Osteoblast (primary cell): ENCODE measurements at regions not wholly inside any gene's neighbourhood (a gene's known extent, or its start where the extent isn't known, plus 50 kb on each side); places are given as distances from the start of the nearest gene placed in this dataset.

Experiments
- DNase-seq: peaks from one replicate; pipeline ENCODE4 v3.0.0; 2011; ENCODE audit warnings: low spot score, mixed read lengths; ENCODE audit not compliant: insufficient read length; ENCODE audit errors: missing footprints
- H2AFZ ChIP-seq: 2 replicates; pipeline ENCODE4 v1.6.0; 2011; ENCODE audit warnings: mild to moderate bottlenecking, low read length
- H3K27ac ChIP-seq: 2 replicates; pipeline ENCODE4 v1.5.1; 2011; ENCODE audit warnings: mild to moderate bottlenecking, low read depth, low read length, moderate library complexity
- H3K27me3 ChIP-seq: 2 replicates; pipeline ENCODE4 v1.6.0; 2012; ENCODE audit warnings: mild to moderate bottlenecking, control low read depth, inconsistent platforms, low read length, moderate library complexity; ENCODE audit not compliant: insufficient read depth
- H3K36me3 ChIP-seq: 2 replicates; pipeline ENCODE4 v1.5.1; 2011; ENCODE audit warnings: mild to moderate bottlenecking, low read length, control low read depth, moderate library complexity; ENCODE audit not compliant: insufficient read depth
- H3K4me1 ChIP-seq: 2 replicates; pipeline ENCODE4 v1.5.1; 2011; ENCODE audit warnings: mild to moderate bottlenecking, low read length, control low read depth, moderate library complexity; ENCODE audit not compliant: insufficient read depth
- H3K4me2 ChIP-seq: 2 replicates; pipeline ENCODE4 v1.6.0; 2011; ENCODE audit warnings: mild to moderate bottlenecking, low read length; ENCODE audit not compliant: insufficient read depth
- H3K4me3 ChIP-seq: fragments of 200-600 bp; sonication (generic); 3 replicates; pipeline ENCODE4 v1.5.1; 2012; ENCODE audit warnings: mild to moderate bottlenecking, low read length, inconsistent platforms; ENCODE audit not compliant: insufficient read depth
- H3K79me2 ChIP-seq: 2 replicates; pipeline ENCODE4 v1.6.0; 2012; ENCODE audit warnings: mild to moderate bottlenecking, low read length, control low read depth, inconsistent platforms; ENCODE audit not compliant: insufficient read depth
- H3K9me3 ChIP-seq: 2 replicates; pipeline ENCODE4 v1.5.1; 2011; ENCODE audit warnings: low read depth, low read length, control low read depth
- H4K20me1 ChIP-seq: 2 replicates; pipeline ENCODE4 v1.6.0; 2012; ENCODE audit warnings: mild to moderate bottlenecking, low read length, control low read depth; ENCODE audit not compliant: insufficient read depth
- TF ChIP-seq, protein P1 (sequence below): IDR thresholded peaks from 2 replicates; pipeline ENCODE4 v1.5.1; 2011; ENCODE audit warnings: mild to moderate bottlenecking, low read depth, low read length, moderate library complexity; ENCODE audit errors: extremely low read depth

DNA sequence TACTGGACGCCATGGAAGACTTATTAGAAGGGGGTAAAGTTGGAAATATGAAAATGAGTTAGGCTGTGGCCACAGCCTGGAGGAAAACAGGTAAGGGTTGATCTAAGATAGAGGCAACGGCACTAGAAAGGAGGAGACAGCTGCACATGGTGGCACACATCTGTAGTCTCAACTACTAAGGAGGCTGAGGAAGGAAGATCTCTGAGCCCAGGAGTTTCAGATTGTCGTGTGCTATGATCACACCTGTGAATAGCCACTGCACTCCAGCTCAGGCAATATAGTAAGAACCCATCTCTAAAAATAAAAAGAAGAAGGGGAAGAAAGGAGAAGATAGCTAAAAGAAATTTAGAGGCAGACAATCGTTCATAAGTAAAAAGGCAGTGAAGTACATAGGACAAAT lies 87.8 kb upstream of the SORBS2 start:
- TF ChIP-seq, protein P1, sequence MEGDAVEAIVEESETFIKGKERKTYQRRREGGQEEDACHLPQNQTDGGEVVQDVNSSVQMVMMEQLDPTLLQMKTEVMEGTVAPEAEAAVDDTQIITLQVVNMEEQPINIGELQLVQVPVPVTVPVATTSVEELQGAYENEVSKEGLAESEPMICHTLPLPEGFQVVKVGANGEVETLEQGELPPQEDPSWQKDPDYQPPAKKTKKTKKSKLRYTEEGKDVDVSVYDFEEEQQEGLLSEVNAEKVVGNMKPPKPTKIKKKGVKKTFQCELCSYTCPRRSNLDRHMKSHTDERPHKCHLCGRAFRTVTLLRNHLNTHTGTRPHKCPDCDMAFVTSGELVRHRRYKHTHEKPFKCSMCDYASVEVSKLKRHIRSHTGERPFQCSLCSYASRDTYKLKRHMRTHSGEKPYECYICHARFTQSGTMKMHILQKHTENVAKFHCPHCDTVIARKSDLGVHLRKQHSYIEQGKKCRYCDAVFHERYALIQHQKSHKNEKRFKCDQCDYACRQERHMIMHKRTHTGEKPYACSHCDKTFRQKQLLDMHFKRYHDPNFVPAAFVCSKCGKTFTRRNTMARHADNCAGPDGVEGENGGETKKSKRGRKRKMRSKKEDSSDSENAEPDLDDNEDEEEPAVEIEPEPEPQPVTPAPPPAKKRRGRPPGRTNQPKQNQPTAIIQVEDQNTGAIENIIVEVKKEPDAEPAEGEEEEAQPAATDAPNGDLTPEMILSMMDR = no peak
- Histone ChIP-seq H3K36me3 (no peaks in the 10 kb centered on the region), H3K79me2 (no peaks in the 10 kb centered on the region), H3K27ac (no peak overlapping the region), H4K20me1 (no peaks in the 10 kb centered on the region), H2AFZ (no peak overlapping the region), H3K4me1 (peaks cover 10% of the 10 kb centered on the region), H3K4me3 (no peak overlapping the region), H3K9me3 (no peaks in the 10 kb centered on the region), H3K27me3 (no peaks in the 10 kb centered on the region), H3K4me2 (no peak overlapping the region)
- no peak for DNase-seq

DNA sequence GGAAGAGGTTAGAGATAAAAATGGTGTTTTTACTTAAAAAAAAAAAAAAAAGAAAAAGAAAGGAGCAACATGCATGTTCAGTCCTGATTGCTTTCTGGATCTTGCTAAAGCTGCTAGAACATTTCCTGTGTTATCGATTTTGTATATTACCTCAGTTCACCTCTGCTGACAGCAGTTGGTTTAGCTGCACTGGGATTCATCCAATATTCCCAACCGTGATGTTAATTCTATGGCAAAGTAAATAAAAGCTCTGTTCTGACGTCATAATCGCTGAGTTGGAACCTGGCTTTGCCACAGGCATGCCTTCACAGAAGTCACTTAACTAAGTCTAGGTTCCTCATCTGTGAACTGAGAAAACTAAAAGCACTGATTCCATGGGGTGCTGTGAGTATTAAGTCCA lies 90.7 kb upstream of the SORBS2 start:
- TF ChIP-seq, protein P1 = no peak
- H4K20me1 ChIP-seq = no peaks in the 10 kb centered on the region
- peaks cover 10% of the 10 kb centered on the region for H3K4me1 ChIP-seq
- no peaks in the 10 kb centered on the region for H3K36me3 ChIP-seq
- H3K27me3 ChIP-seq = no peaks in the 10 kb centered on the region
- H3K79me2 ChIP-seq = no peaks in the 10 kb centered on the region
- no peaks in the 10 kb centered on the region for H3K9me3 ChIP-seq
- H3K27ac ChIP-seq = peak overlapping the region; percentile 58
- peak overlapping the region; percentile 2 for H2AFZ ChIP-seq
- no peak for DNase-seq
- H3K4me2 ChIP-seq = no peak overlapping the region
- no peak overlapping the region for H3K4me3 ChIP-seq

DNA sequence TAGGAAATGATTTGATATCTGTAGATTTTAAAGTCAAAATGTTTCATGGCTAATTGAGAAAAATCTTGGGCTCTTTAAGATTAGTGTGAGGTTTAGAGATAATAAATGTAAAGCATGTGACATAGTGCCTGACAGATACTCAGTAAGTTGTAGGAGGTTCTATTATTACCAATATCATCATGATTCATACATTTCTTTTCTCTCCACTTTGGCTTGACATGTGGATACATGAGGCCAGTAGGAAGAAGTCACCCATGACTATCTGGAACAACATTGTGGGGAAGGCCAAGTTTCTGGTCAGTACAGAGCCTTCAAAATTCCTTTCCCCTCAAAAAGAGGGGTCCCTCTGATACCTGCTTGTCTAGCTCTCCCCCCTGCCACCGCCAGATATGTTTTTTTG lies 91.2 kb upstream of the SORBS2 start:
- Histone ChIP-seq H3K4me1 (peaks cover 10% of the 10 kb centered on the region), H3K36me3 (no peaks in the 10 kb centered on the region), H3K27ac (peak overlapping the region; percentile 58), H3K4me3 (no peak overlapping the region), H3K27me3 (no peaks in the 10 kb centered on the region), H3K4me2 (no peak overlapping the region), H4K20me1 (no peaks in the 10 kb centered on the region), H3K9me3 (no peaks in the 10 kb centered on the region), H2AFZ (no peak overlapping the region), H3K79me2 (no peaks in the 10 kb centered on the region)
- peak; percentile 27 for DNase-seq
- TF ChIP-seq, protein P1 = no peak

DNA sequence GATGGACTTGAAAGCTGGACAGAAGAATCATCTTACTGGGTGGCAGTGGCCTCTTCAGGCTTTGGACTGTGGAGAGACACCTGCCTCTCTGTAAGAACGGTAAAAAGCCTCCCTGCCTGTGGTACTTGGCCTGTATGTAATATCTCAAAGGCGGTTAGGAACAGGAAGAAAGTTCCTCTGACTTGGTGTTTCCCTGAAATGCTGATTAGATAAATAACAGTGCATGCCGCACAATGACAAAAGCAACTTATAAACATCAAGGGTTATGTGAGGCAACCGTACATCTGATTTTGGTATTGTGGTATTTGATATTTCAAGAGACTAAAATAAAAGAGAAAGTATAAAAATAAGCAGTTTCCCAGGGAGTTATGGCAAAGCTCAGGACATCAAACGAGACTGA lies 92.4 kb upstream of the SORBS2 start:
- H3K79me2 ChIP-seq = no peaks in the 10 kb centered on the region
- H3K36me3 ChIP-seq = no peaks in the 10 kb centered on the region
- peaks cover 10% of the 10 kb centered on the region for H3K4me1 ChIP-seq
- H3K4me3 ChIP-seq = no peak overlapping the region
- no peaks in the 10 kb centered on the region for H3K9me3 ChIP-seq
- peak overlapping the region; percentile 37 for H2AFZ ChIP-seq
- no peak overlapping the region for H3K4me2 ChIP-seq
- no peaks in the 10 kb centered on the region for H3K27me3 ChIP-seq
- TF ChIP-seq, protein P1 = no peak
- no peak overlapping the region for H3K27ac ChIP-seq
- no peaks in the 10 kb centered on the region for H4K20me1 ChIP-seq
- no peak for DNase-seq
